ENCODE measurements at regions not wholly inside any gene's neighbourhood (a gene's known extent, or its start where the extent isn't known, plus 50 kb on each side); places are given as distances from the start of the nearest gene placed in this dataset.

GRCh38 chr2:128590309-128591021 lies 271.8 kb upstream of the HS6ST1 start:
- no peaks in the 10 kb centered on the region for H3K36me3 ChIP-seq (ENCODE audit: insufficient read depth, low read length)

GRCh38 chr2:128591022-128591860 lies 272.6 kb upstream of the HS6ST1 start:
- Histone ChIP-seq H3K9me3 (ENCODE audit: insufficient read depth, low read depth, low read length) (no peaks in the 10 kb centered on the region), H3K36me3 (ENCODE audit: insufficient read depth, low read length) (no peaks in the 10 kb centered on the region), H3K4me1 (ENCODE audit: insufficient read depth, low read length) (no peaks in the 10 kb centered on the region), H3K9ac (ENCODE audit: low read depth, low read length) (no peak overlapping the region), H3K27ac (ENCODE audit: low read depth, low read length) (no peak overlapping the region), H3K4me3 (ENCODE audit: low read length) (no peak overlapping the region), H3K27me3 (ENCODE audit: insufficient read depth, low read length) (no peaks in the 10 kb centered on the region)
- WGBS, result 94% methylated on average over 8 of the region's 8 CpGs

More at GRCh38 chr2:128590309-128591021, 271.8 kb upstream of the HS6ST1 start:
- H3K27me3 ChIP-seq (ENCODE audit: insufficient read depth, low read length), result no peaks in the 10 kb centered on the region
- H3K9ac ChIP-seq (ENCODE audit: low read depth, low read length), result no peak overlapping the region
- H3K9me3 ChIP-seq (ENCODE audit: insufficient read depth, low read depth, low read length), result peaks cover 1% of the 10 kb centered on the region; the same call in 1 of the 2 replicates
- 94% methylated on average over 12 of the region's 12 CpGs for WGBS
- H3K27ac ChIP-seq (ENCODE audit: low read depth, low read length), result no peak overlapping the region
- no peak overlapping the region for H3K4me3 ChIP-seq (ENCODE audit: low read length)
- H3K4me1 ChIP-seq (ENCODE audit: insufficient read depth, low read length), result no peaks in the 10 kb centered on the region

GRCh38 chr2:128591861-128592822 lies 273.5 kb upstream of the HS6ST1 start:
- WGBS, result 88% methylated on average over 11 of the region's 11 CpGs
- Histone ChIP-seq H3K36me3 (ENCODE audit: insufficient read depth, low read length) (no peaks in the 10 kb centered on the region), H3K9ac (ENCODE audit: low read depth, low read length) (no peak overlapping the region), H3K4me1 (ENCODE audit: insufficient read depth, low read length) (no peaks in the 10 kb centered on the region), H3K4me3 (ENCODE audit: low read length) (no peak overlapping the region), H3K27ac (ENCODE audit: low read depth, low read length) (no peak overlapping the region), H3K27me3 (ENCODE audit: insufficient read depth, low read length) (no peaks in the 10 kb centered on the region), H3K9me3 (ENCODE audit: insufficient read depth, low read depth, low read length) (no peaks in the 10 kb centered on the region)

GRCh38 chr2:128593518-128593878 lies 274.8 kb upstream of the HS6ST1 start:
- H3K4me3 ChIP-seq (ENCODE audit: low read length), result no peak overlapping the region
- no peaks in the 10 kb centered on the region for H3K4me1 ChIP-seq (ENCODE audit: insufficient read depth, low read length)
- H3K36me3 ChIP-seq (ENCODE audit: insufficient read depth, low read length), result no peaks in the 10 kb centered on the region
- WGBS, result 92% methylated on average over 3 of the region's 3 CpGs
- H3K9me3 ChIP-seq (ENCODE audit: insufficient read depth, low read depth, low read length), result no peaks in the 10 kb centered on the region
- H3K27me3 ChIP-seq (ENCODE audit: insufficient read depth, low read length), result no peaks in the 10 kb centered on the region
- no peak overlapping the region for H3K27ac ChIP-seq (ENCODE audit: low read depth, low read length)
- H3K9ac ChIP-seq (ENCODE audit: low read depth, low read length), result no peak overlapping the region

GRCh38 chr2:128593879-128594650 lies 275.4 kb upstream of the HS6ST1 start:
- H3K9ac ChIP-seq (ENCODE audit: low read depth, low read length), result no peak overlapping the region
- WGBS, result 91% methylated on average over 17 of the region's 17 CpGs
- H3K4me1 ChIP-seq (ENCODE audit: insufficient read depth, low read length), result no peaks in the 10 kb centered on the region
- H3K9me3 ChIP-seq (ENCODE audit: insufficient read depth, low read depth, low read length), result no peaks in the 10 kb centered on the region
- no peak overlapping the region for H3K27ac ChIP-seq (ENCODE audit: low read depth, low read length)
- H3K36me3 ChIP-seq (ENCODE audit: insufficient read depth, low read length), result no peaks in the 10 kb centered on the region
- no peaks in the 10 kb centered on the region for H3K27me3 ChIP-seq (ENCODE audit: insufficient read depth, low read length)
- no peak overlapping the region for H3K4me3 ChIP-seq (ENCODE audit: low read length)

GRCh38 chr2:128594651-128594910 lies 275.9 kb upstream of the HS6ST1 start:
- no peak overlapping the region for H3K27ac ChIP-seq (ENCODE audit: low read depth, low read length)
- H3K4me1 ChIP-seq (ENCODE audit: insufficient read depth, low read length), result no peaks in the 10 kb centered on the region
- H3K27me3 ChIP-seq (ENCODE audit: insufficient read depth, low read length), result no peaks in the 10 kb centered on the region
- no peaks in the 10 kb centered on the region for H3K36me3 ChIP-seq (ENCODE audit: insufficient read depth, low read length)
- H3K9ac ChIP-seq (ENCODE audit: low read depth, low read length), result no peak overlapping the region
- no peaks in the 10 kb centered on the region for H3K9me3 ChIP-seq (ENCODE audit: insufficient read depth, low read depth, low read length)
- 91% methylated on average over 2 of the region's 2 CpGs for WGBS
- H3K4me3 ChIP-seq (ENCODE audit: low read length), result no peak overlapping the region

- Histone ChIP-seq H3K27ac (ENCODE audit: low read depth, low read length) (no peak overlapping the region), H3K4me1 (ENCODE audit: insufficient read depth, low read length) (no peaks in the 10 kb centered on the region), H3K4me3 (ENCODE audit: low read length) (no peak overlapping the region), H3K9ac (ENCODE audit: low read depth, low read length) (no peak overlapping the region), H3K27me3 (ENCODE audit: insufficient read depth, low read length) (no peaks in the 10 kb centered on the region), H3K9me3 (ENCODE audit: insufficient read depth, low read depth, low read length) (no peaks in the 10 kb centered on the region), H3K36me3 (ENCODE audit: insufficient read depth, low read length) (no peaks in the 10 kb centered on the region)
- 91% methylated on average over 13 of the region's 13 CpGs for WGBS
Observed at GRCh38 chr2:128594953-128595677, 276.4 kb upstream of the HS6ST1 start.

- Histone ChIP-seq H3K9me3 (ENCODE audit: insufficient read depth, low read depth, low read length) (no peaks in the 10 kb centered on the region), H3K9ac (ENCODE audit: low read depth, low read length) (no peak overlapping the region), H3K36me3 (ENCODE audit: insufficient read depth, low read length) (no peaks in the 10 kb centered on the region), H3K4me1 (ENCODE audit: insufficient read depth, low read length) (no peaks in the 10 kb centered on the region), H3K4me3 (ENCODE audit: low read length) (no peak overlapping the region), H3K27me3 (ENCODE audit: insufficient read depth, low read length) (no peaks in the 10 kb centered on the region), H3K27ac (ENCODE audit: low read depth, low read length) (no peak overlapping the region)
- 92% methylated on average over 13 of the region's 13 CpGs for WGBS
Observed at GRCh38 chr2:128595763-128596395, 277.2 kb upstream of the HS6ST1 start.

GRCh38 chr2:128596396-128597120 lies 277.9 kb upstream of the HS6ST1 start:
- Histone ChIP-seq H3K27me3 (ENCODE audit: insufficient read depth, low read length) (no peaks in the 10 kb centered on the region), H3K4me3 (ENCODE audit: low read length) (no peak overlapping the region), H3K4me1 (ENCODE audit: insufficient read depth, low read length) (no peaks in the 10 kb centered on the region), H3K9me3 (ENCODE audit: insufficient read depth, low read depth, low read length) (no peaks in the 10 kb centered on the region), H3K36me3 (ENCODE audit: insufficient read depth, low read length) (no peaks in the 10 kb centered on the region), H3K27ac (ENCODE audit: low read depth, low read length) (no peak overlapping the region), H3K9ac (ENCODE audit: low read depth, low read length) (no peak overlapping the region)
- 91% methylated on average over 12 of the region's 12 CpGs for WGBS
